Suprapubic skin (tissue), 4 donors: ENCODE measurements at regions not wholly inside any gene's neighbourhood (a gene's known extent, or its start where the extent isn't known, plus 50 kb on each side); places are given as distances from the start of the nearest gene placed in this dataset.

ENCODE experiments used
- DNase-seq, 2 donors: peaks; one replicate each; pipeline ENCODE4 v3.0.0-alpha.2; 2019; ENCODE audit warnings: low spot score in 2 of 2
- H3K27ac ChIP-seq: fragments of 200-600 bp; sonication (generic); one replicate; pipeline ENCODE4 v1.5.1; 2019
- H3K27me3 ChIP-seq: fragments of 200-600 bp; sonication (generic); one replicate; pipeline ENCODE4 v1.5.1; 2019
- H3K36me3 ChIP-seq: fragments of 200-600 bp; sonication (generic); one replicate; pipeline ENCODE4 v1.5.1; 2019
- H3K4me1 ChIP-seq: fragments of 200-600 bp; sonication (generic); one replicate; pipeline ENCODE4 v1.5.1; 2019
- H3K4me3 ChIP-seq: fragments of 200-600 bp; sonication (generic); one replicate; pipeline ENCODE4 v1.5.1; 2019; ENCODE audit warnings: mild to moderate bottlenecking
- H3K9me3 ChIP-seq: fragments of 200-600 bp; sonication (generic); one replicate; pipeline ENCODE4 v1.5.1; 2019
- EP300 ChIP-seq: sonication (generic); formaldehyde crosslinking; IDR thresholded peaks from one replicate; pipeline ENCODE4 v1.6.1; 2017; ENCODE audit warnings: antibody characterized with exemption
- POLR2A ChIP-seq, 2 donors: fragments of 450-650 bp; IDR thresholded peaks; one replicate each; pipeline ENCODE4 v1.6.1; 2017; ENCODE audit warnings: antibody characterized with exemption in 2 of 2, mild to moderate bottlenecking in 2 of 2, moderate library complexity in 2 of 2
- POLR2AphosphoS5 ChIP-seq, 3 donors: sonication (generic); formaldehyde crosslinking; IDR thresholded peaks; one replicate each; pipeline ENCODE4 v1.6.1; 2017; ENCODE audit warnings: antibody characterized with exemption in 3 of 3
- WGBS: methylation state at CpG from one replicate; pipeline ENCODE4 v1.1.5; 2018; 5-methylcytosine and 5-hydroxymethylcytosine counted together
- TF ChIP-seq, protein P1 (sequence below), 2 donors: fragments of 200-600 bp in 1 of 2; fragments of 450-650 bp in 1 of 2; sonication (generic) in 1 of 2; IDR thresholded peaks; one replicate each; pipeline ENCODE4 v1.5.1; 2016 to 2019; ENCODE audit warnings: antibody characterized with exemption in 2 of 2, mild to moderate bottlenecking in 1 of 2, moderate library complexity in 1 of 2

DNA sequence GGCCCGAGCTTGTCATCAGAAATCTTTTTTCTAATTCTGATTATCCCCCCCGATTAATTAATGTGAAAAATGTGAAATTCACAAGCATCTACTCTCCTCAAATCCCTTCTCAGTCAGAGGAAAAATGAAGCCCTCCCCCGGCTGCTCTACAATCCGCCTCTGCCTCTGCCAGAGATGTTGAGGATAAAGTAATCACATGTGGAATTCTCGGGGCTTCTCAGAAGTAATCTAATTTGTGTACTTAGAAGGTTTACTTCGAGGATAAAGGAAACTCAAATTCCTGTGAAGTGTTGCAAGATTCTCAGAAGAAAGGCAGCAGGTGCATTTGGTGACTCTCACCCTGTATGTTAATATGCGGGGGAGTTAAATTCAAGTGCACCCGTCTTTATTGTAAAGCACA lies 726.1 kb upstream of the ADAMTS16 start:
- no peak overlapping the region for H3K4me3 ChIP-seq
- H3K27ac ChIP-seq = no peak overlapping the region
- 70% methylated on average over 8 of the region's 8 CpGs for WGBS
- H3K4me1 ChIP-seq = no peaks in the 10 kb centered on the region
- TF ChIP-seq POLR2AphosphoS5 (IDR thresholded peaks at IDR 0.05) (no peak), EP300 (no peak), POLR2A (IDR thresholded peaks at IDR 0.05) (no peak)
- TF ChIP-seq, protein P1, sequence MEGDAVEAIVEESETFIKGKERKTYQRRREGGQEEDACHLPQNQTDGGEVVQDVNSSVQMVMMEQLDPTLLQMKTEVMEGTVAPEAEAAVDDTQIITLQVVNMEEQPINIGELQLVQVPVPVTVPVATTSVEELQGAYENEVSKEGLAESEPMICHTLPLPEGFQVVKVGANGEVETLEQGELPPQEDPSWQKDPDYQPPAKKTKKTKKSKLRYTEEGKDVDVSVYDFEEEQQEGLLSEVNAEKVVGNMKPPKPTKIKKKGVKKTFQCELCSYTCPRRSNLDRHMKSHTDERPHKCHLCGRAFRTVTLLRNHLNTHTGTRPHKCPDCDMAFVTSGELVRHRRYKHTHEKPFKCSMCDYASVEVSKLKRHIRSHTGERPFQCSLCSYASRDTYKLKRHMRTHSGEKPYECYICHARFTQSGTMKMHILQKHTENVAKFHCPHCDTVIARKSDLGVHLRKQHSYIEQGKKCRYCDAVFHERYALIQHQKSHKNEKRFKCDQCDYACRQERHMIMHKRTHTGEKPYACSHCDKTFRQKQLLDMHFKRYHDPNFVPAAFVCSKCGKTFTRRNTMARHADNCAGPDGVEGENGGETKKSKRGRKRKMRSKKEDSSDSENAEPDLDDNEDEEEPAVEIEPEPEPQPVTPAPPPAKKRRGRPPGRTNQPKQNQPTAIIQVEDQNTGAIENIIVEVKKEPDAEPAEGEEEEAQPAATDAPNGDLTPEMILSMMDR (IDR thresholded peaks at IDR 0.05) = no peak
- no peak for DNase-seq
- no peaks in the 10 kb centered on the region for H3K9me3 ChIP-seq
- no peaks in the 10 kb centered on the region for H3K27me3 ChIP-seq
- H3K36me3 ChIP-seq = no peaks in the 10 kb centered on the region

DNA sequence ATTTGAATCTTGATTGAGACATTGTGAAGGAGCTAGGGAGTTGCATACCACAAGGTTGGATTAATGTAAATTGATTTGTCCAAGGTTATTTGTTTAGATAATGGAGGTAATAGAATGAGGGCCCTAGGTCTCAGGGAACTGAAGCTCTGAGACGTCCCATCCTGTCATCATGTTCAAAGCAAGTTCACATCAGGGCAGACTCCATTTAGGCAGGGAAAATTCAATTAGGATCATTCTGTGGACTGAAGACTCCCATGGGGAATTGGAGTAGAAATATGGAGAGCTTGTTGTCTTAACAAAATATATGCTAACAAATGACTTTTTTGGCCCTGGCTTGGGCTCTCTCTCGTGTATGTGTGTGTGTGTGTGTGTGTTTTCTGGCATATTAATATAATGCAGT lies 722.0 kb upstream of the ADAMTS16 start:
- H3K4me3 ChIP-seq = no peak overlapping the region
- H3K27me3 ChIP-seq = no peaks in the 10 kb centered on the region
- no peaks in the 10 kb centered on the region for H3K9me3 ChIP-seq
- no peak for TF ChIP-seq EP300
- TF ChIP-seq, protein P1 (IDR thresholded peaks at IDR 0.05) = no peak
- TF ChIP-seq POLR2AphosphoS5 (IDR thresholded peaks at IDR 0.05) = no peak
- WGBS = 57% methylated on average over 2 of the region's 2 CpGs
- no peak for DNase-seq
- no peaks in the 10 kb centered on the region for H3K36me3 ChIP-seq
- H3K27ac ChIP-seq = no peak overlapping the region
- no peaks in the 10 kb centered on the region for H3K4me1 ChIP-seq

DNA sequence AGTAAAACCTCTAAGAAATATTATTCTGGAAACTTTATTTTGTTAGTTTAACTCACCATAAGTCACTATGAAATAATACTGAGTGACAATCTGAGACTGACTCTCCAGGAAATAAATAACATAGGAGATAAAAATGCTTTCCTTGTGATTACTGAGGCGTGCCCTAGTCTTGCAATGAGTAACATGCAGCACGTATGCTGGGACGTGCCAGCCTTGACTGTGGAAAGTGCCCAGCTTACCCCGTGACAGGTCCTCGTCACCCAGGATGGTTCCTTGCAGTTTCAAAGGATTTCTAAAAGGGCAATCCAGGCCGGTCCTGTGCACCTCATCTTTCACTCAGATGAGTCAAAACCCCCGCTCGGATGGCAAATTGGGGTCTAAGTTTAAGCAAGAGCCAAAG lies 720.8 kb upstream of the ADAMTS16 start:
- no peak for TF ChIP-seq POLR2AphosphoS5 (IDR thresholded peaks at IDR 0.05)
- no peak for TF ChIP-seq POLR2A (IDR thresholded peaks at IDR 0.05)
- no peak for TF ChIP-seq EP300
- TF ChIP-seq, protein P1 (IDR thresholded peaks at IDR 0.05) = no peak
- no peak for DNase-seq
- H3K4me1 ChIP-seq = no peaks in the 10 kb centered on the region
- no peaks in the 10 kb centered on the region for H3K27me3 ChIP-seq
- no peak overlapping the region for H3K4me3 ChIP-seq
- H3K36me3 ChIP-seq = no peaks in the 10 kb centered on the region
- H3K27ac ChIP-seq = no peak overlapping the region
- 81% methylated on average over 8 of the region's 8 CpGs for WGBS
- no peaks in the 10 kb centered on the region for H3K9me3 ChIP-seq

DNA sequence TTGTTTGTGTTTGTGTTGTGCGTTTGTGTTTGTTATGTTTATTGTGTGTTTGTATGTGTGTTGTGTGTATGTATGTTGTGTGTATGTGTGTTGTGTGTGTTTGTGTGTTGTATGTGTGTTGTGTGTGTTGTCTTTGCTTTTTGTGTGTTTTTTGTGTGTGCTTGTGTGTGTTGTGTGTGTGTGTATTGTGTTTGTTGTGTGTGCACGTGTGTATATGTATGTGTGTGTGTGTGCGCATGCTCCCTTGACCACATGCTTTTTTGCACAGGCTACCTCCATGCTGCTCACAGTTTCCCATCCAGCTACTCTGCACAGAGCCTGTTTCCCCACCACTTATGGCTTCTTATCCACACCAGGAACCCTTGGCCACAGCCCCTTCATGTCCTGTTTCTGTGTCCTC lies 720.0 kb upstream of the ADAMTS16 start:
- Histone ChIP-seq H3K27ac (no peak overlapping the region), H3K4me1 (no peaks in the 10 kb centered on the region), H3K36me3 (no peaks in the 10 kb centered on the region), H3K4me3 (no peak overlapping the region), H3K9me3 (no peaks in the 10 kb centered on the region), H3K27me3 (no peaks in the 10 kb centered on the region)
- TF ChIP-seq, protein P1 (IDR thresholded peaks at IDR 0.05) = no peak
- TF ChIP-seq POLR2A (IDR thresholded peaks at IDR 0.05) = no peak
- TF ChIP-seq EP300 = no peak
- TF ChIP-seq POLR2AphosphoS5 (IDR thresholded peaks at IDR 0.05) = no peak
- 98% methylated on average over 3 of the region's 3 CpGs for whole genome bisulfite sequencing
- no peak for DNase-seq

DNA sequence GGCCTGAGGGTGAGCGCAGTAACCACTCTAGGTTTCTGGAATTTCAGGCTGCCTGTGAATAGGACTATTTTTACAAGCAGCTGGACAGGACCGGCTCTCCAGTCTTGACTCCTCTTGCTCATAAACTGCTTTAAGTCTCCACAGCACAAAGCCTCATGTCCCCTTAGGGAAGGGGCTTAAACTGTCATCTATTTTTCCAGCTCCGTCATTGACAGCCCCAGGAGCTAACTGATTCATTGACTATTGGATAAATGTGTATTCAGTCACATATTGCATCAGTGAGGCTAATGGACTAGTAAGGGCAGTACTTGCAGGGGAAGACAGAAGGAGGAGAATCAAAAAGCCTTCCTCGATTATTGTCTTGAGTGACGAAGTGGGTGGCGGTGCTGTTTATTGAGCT lies 719.4 kb upstream of the ADAMTS16 start:
- no peak overlapping the region for H3K4me3 ChIP-seq
- H3K4me1 ChIP-seq = no peaks in the 10 kb centered on the region
- H3K27me3 ChIP-seq = no peaks in the 10 kb centered on the region
- H3K36me3 ChIP-seq = no peaks in the 10 kb centered on the region
- no peak for TF ChIP-seq POLR2A (IDR thresholded peaks at IDR 0.05)
- TF ChIP-seq EP300 = no peak
- TF ChIP-seq, protein P1 (IDR thresholded peaks at IDR 0.05) = no peak
- H3K27ac ChIP-seq = no peak overlapping the region
- H3K9me3 ChIP-seq = no peaks in the 10 kb centered on the region
- no peak for DNase-seq
- WGBS = 79% methylated on average over 6 of the region's 6 CpGs
